IMR-90 (cell line): ENCODE measurements at regions not wholly inside any gene's neighbourhood (a gene's known extent, or its start where the extent isn't known, plus 50 kb on each side); places are given as distances from the start of the nearest gene placed in this dataset.

ENCODE experiments used
- ATAC-seq: fragments of 200-7000 bp; cut with Tn5 transposase; 2 replicates; pipeline ENCODE4 v1.9.1; 2020; ENCODE audit warnings: low read depth, mild to moderate bottlenecking, moderate library complexity
- BruUV-seq: library from RNA; stranded (reverse); fragments of 400-500 nt; replicated peaks from 2 replicates; lab custom pipeline; 2021; lab: Mats Ljungman, UMichigan
- CTCF ChIA-PET: fragments of 300-600 bp; formaldehyde crosslinking; extraction: SDS; loops from one replicate; lab custom pipeline; 2021; ENCODE audit warnings: antibody characterized with exemption; lab: Yijun Ruan, JAX
- POLR2A ChIA-PET: fragments of 300-600 bp; sonication (Branson Sonifier 250); formaldehyde crosslinking; loops from one replicate; lab custom pipeline; 2022; ENCODE audit warnings: antibody characterized with exemption; ENCODE audit not compliant: unreplicated experiment; lab: Charles Lee
- DNase-seq: peaks from one replicate; pipeline ENCODE4 v3.0.0; 2013
- H2AFZ ChIP-seq: replicated peaks from 2 replicates; pipeline ENCODE3; 2013; ENCODE audit warnings: low read length, mild to moderate bottlenecking; ENCODE audit not compliant: poor library complexity
- H2AK5ac ChIP-seq: 2 replicates; pipeline ENCODE4 v1.6.1; 2013; ENCODE audit warnings: low read depth, low read length, inconsistent platforms
- H2AK9ac ChIP-seq: replicated peaks from 2 replicates; pipeline ENCODE3; 2013; ENCODE audit warnings: mild to moderate bottlenecking, low read depth, low read length, moderate library complexity; ENCODE audit not compliant: poor library complexity
- H2BK120ac ChIP-seq: 2 replicates; pipeline ENCODE4 v1.6.1; 2013; ENCODE audit warnings: low read depth, low read length, inconsistent platforms
- H2BK15ac ChIP-seq: 3 replicates; pipeline ENCODE4 v1.6.1; 2013; ENCODE audit warnings: low read depth, low read length, inconsistent platforms
- H2BK20ac ChIP-seq: 2 replicates; pipeline ENCODE4 v1.6.1; 2013; ENCODE audit warnings: low read depth, mild to moderate bottlenecking, inconsistent platforms, low read length, moderate library complexity
- H2BK5ac ChIP-seq: 2 replicates; pipeline ENCODE4 v1.6.1; 2013; ENCODE audit warnings: mild to moderate bottlenecking, low read depth, low read length, inconsistent platforms; ENCODE audit not compliant: poor library complexity, severe bottlenecking
- H3K14ac ChIP-seq: replicated peaks from 2 replicates; pipeline ENCODE4 v1.6.1; 2013; ENCODE audit warnings: low read depth, low read length, inconsistent platforms
- H3K18ac ChIP-seq: 2 replicates; pipeline ENCODE4 v1.6.1; 2013; ENCODE audit warnings: low read depth, low read length, control low read depth
- H3K23ac ChIP-seq: 2 replicates; pipeline ENCODE4 v1.6.1; 2013; ENCODE audit warnings: low read depth, low read length, inconsistent platforms
- H3K27ac ChIP-seq: 2 replicates; pipeline ENCODE4 v1.5.1; 2013; ENCODE audit warnings: mild to moderate bottlenecking, control low read depth, low read length; ENCODE audit not compliant: insufficient read depth
- H3K27me3 ChIP-seq: 2 replicates; pipeline ENCODE4 v1.6.1; 2013; ENCODE audit warnings: low read length; ENCODE audit not compliant: control insufficient read depth, insufficient read depth
- H3K36me3 ChIP-seq: 2 replicates; pipeline ENCODE4 v1.6.1; 2013; ENCODE audit warnings: low read length, mixed read lengths; ENCODE audit not compliant: control insufficient read depth, insufficient read depth
- H3K4ac ChIP-seq: 2 replicates; pipeline ENCODE4 v1.6.1; 2013; ENCODE audit warnings: low read depth, low read length, inconsistent platforms
- H3K4me1 ChIP-seq: 2 replicates; pipeline ENCODE4 v1.6.1; 2013; ENCODE audit warnings: low read length, mixed read lengths; ENCODE audit not compliant: control insufficient read depth, insufficient read depth
- H3K4me2 ChIP-seq: 2 replicates; pipeline ENCODE4 v1.6.1; 2013; ENCODE audit warnings: low read depth, mild to moderate bottlenecking, control low read depth, low read length, moderate library complexity
- H3K4me3 ChIP-seq: 2 replicates; pipeline ENCODE4 v1.5.1; 2013; ENCODE audit warnings: low read depth, mild to moderate bottlenecking, control low read depth, low read length, moderate library complexity; ENCODE audit not compliant: insufficient read depth
- H3K56ac ChIP-seq: 2 replicates; pipeline ENCODE4 v1.6.1; 2013; ENCODE audit warnings: low read length, inconsistent platforms; ENCODE audit not compliant: insufficient read depth; ENCODE audit errors: extremely low read depth
- H3K79me1 ChIP-seq, 2 experiments: 2 replicates each; pipeline ENCODE4 v1.6.1; 2013; ENCODE audit warnings: low read length in 2 of 2, inconsistent platforms in 1 of 2, low read depth in 1 of 2
- H3K9ac ChIP-seq: 2 replicates; pipeline ENCODE4 v1.6.1; 2013; ENCODE audit warnings: low read depth, low read length, control low read depth
- H3K9me1 ChIP-seq: 2 replicates; pipeline ENCODE4 v1.6.1; 2013; ENCODE audit warnings: low read length, inconsistent platforms; ENCODE audit not compliant: insufficient read depth
- H3K9me3 ChIP-seq: 2 replicates; pipeline ENCODE4 v1.6.1; 2013; ENCODE audit warnings: low read length; ENCODE audit not compliant: control insufficient read depth, insufficient read depth
- H4K20me1 ChIP-seq: 2 replicates; pipeline ENCODE4 v1.6.1; 2013; ENCODE audit warnings: low read length, inconsistent platforms; ENCODE audit not compliant: insufficient read depth
- H4K5ac ChIP-seq: 2 replicates; pipeline ENCODE4 v1.6.1; 2013; ENCODE audit warnings: mild to moderate bottlenecking, low read depth, low read length, control low read depth
- H4K8ac ChIP-seq, 2 experiments: 2 replicates each; pipeline ENCODE4 v1.6.1; 2013; ENCODE audit warnings: low read depth in 2 of 2, low read length in 2 of 2, control low read depth in 1 of 2, inconsistent platforms in 1 of 2
- H4K91ac ChIP-seq: 2 replicates; pipeline ENCODE4 v1.6.1; 2013; ENCODE audit warnings: low read depth, low read length, inconsistent platforms; ENCODE audit not compliant: insufficient read depth
- BHLHE40 ChIP-seq: fragments of 150-350 bp; IDR thresholded peaks from 2 replicates; pipeline ENCODE4 v1.6.1; 2016; ENCODE audit warnings: mild to moderate bottlenecking, low read depth, low read length
- CEBPB ChIP-seq: IDR thresholded peaks from 2 replicates; pipeline ENCODE4 v1.6.1; 2012; ENCODE audit warnings: low read depth, low read length, improper control_type of control experiment
- CHD1 ChIP-seq: IDR thresholded peaks from 2 replicates; pipeline ENCODE4 v1.6.1; 2012; ENCODE audit warnings: low read depth, low read length, improper control_type of control experiment
- FOS ChIP-seq: fragments of 150-350 bp; IDR thresholded peaks from 2 replicates; pipeline ENCODE4 v1.6.1; 2016; ENCODE audit warnings: low read depth, low read length
- MAFK ChIP-seq: IDR thresholded peaks from 2 replicates; pipeline ENCODE4 v1.6.1; 2012; ENCODE audit warnings: low read depth, low read length, improper control_type of control experiment
- MAZ ChIP-seq: IDR thresholded peaks from 2 replicates; pipeline ENCODE4 v1.6.1; 2012; ENCODE audit warnings: low read depth, mild to moderate bottlenecking, low read length, improper control_type of control experiment, moderate library complexity, borderline replicate concordance
- MXI1 ChIP-seq: IDR thresholded peaks from 2 replicates; pipeline ENCODE4 v1.6.1; 2012; ENCODE audit warnings: low read depth, mild to moderate bottlenecking, low read length, moderate library complexity, borderline replicate concordance
- NFE2L2 ChIP-seq: fragments of 150-350 bp; IDR thresholded peaks from 2 replicates; pipeline ENCODE4 v1.6.1; 2016; ENCODE audit warnings: low read depth, mild to moderate bottlenecking, low read length
- POLR2A ChIP-seq: IDR thresholded peaks from 2 replicates; pipeline ENCODE4 v1.6.1; 2012; ENCODE audit warnings: mild to moderate bottlenecking, low read depth, low read length
- RAD21 ChIP-seq: IDR thresholded peaks from 2 replicates; pipeline ENCODE4 v1.6.1; 2012; ENCODE audit warnings: low read length, improper control_type of control experiment
- RCOR1 ChIP-seq: IDR thresholded peaks from 2 replicates; pipeline ENCODE4 v1.6.1; 2012; ENCODE audit warnings: mild to moderate bottlenecking, low read length, improper control_type of control experiment; ENCODE audit not compliant: insufficient replicate concordance
- RFX5 ChIP-seq: IDR thresholded peaks from 2 replicates; pipeline ENCODE4 v1.8.0; 2012; ENCODE audit warnings: low read depth, mild to moderate bottlenecking, low read length, moderate library complexity
- SMC3 ChIP-seq: fragments of 150-350 bp; IDR thresholded peaks from 2 replicates; pipeline ENCODE4 v1.6.1; 2016; ENCODE audit warnings: low read depth, mild to moderate bottlenecking, antibody characterized with exemption, low read length, moderate library complexity
- dilution Hi-C: fragments of 300-500 bp; cut with HindIII; formaldehyde crosslinking; loops from one replicate; pipeline ENCODE4 v1.14.3; 2018; ENCODE audit warnings: low sequenced_read_pairs; ENCODE audit not compliant: unreplicated experiment
- in situ Hi-C: fragments of 300-500 bp; cut with MboI; formaldehyde crosslinking; loops from 3 replicates; pipeline ENCODE4 v1.14.3; 2019; ENCODE audit warnings: low sequenced_read_pairs, inconsistent platforms, mixed read lengths
- intact Hi-C: fragments of 100-400 bp; cut with micrococcal nuclease; formaldehyde crosslinking; loops from 2 replicates; pipeline ENCODE4 v1.10.0; 2022
- TF ChIP-seq, protein P1 (sequence below): fragments of 150-350 bp; IDR thresholded peaks from 2 replicates; pipeline ENCODE4 v1.6.1; 2016; ENCODE audit warnings: low read depth, mild to moderate bottlenecking, low read length, moderate library complexity, borderline replicate concordance
- TF ChIP-seq, protein P2 (sequence below): conservative IDR thresholded peaks from 2 replicates; pipeline ENCODE4 v1.5.1; 2012; ENCODE audit warnings: mild to moderate bottlenecking, low read depth, low read length, improper control_type of control experiment
- TF ChIP-seq, protein P3 (sequence below): fragments of 150-350 bp; IDR thresholded peaks from 2 replicates; pipeline ENCODE4 v1.6.1; 2017; ENCODE audit warnings: mild to moderate bottlenecking, antibody characterized with exemption, low read length, low read depth

DNA sequence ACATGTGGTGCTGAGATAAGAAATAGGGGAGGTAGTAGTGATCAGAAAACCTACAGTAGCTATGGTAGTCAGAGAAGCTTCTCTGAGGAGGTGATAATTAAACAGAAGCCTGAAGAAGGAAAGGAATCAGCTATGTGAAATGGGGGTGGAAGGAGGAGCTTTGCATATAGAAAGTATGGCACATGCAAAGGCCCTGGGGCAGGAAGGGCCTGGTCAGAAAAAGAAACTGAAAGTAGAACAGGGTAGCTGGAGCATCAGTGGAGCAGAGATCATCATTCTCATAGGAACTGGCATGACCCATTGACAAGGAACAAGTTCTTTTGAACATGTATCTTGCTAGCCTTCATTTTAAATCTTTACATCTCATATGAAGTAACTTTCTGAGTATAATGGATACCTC is 80.7 kb upstream of the ADRA1B start:
- DNase-seq = no peak
- dilution Hi-C loops (no loop called here), in situ Hi-C loops (no loop called here), intact Hi-C loops (no loop called here)
- H2AK5ac ChIP-seq = no peak overlapping the region
- no peak overlapping the region for H2BK15ac ChIP-seq
- ATAC-seq = no peak
- H4K8ac ChIP-seq = no peak overlapping the region
- H4K5ac ChIP-seq = no peak overlapping the region
- H2AK9ac ChIP-seq = no peak overlapping the region
- no peak overlapping the region for H3K14ac ChIP-seq
- POLR2A ChIA-PET = no interaction called here
- no peak for TF ChIP-seq RCOR1
- no peak for TF ChIP-seq SMC3
- TF ChIP-seq RFX5 = no peak
- TF ChIP-seq POLR2A = no peak
- TF ChIP-seq FOS = no peak
- TF ChIP-seq RAD21 = no peak
- no peak for TF ChIP-seq CHD1
- no peak for TF ChIP-seq MAZ
- TF ChIP-seq CEBPB = no peak
- TF ChIP-seq BHLHE40 = no peak
- TF ChIP-seq, protein P1, sequence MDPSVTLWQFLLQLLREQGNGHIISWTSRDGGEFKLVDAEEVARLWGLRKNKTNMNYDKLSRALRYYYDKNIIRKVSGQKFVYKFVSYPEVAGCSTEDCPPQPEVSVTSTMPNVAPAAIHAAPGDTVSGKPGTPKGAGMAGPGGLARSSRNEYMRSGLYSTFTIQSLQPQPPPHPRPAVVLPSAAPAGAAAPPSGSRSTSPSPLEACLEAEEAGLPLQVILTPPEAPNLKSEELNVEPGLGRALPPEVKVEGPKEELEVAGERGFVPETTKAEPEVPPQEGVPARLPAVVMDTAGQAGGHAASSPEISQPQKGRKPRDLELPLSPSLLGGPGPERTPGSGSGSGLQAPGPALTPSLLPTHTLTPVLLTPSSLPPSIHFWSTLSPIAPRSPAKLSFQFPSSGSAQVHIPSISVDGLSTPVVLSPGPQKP = no peak
- TF ChIP-seq, protein P2, sequence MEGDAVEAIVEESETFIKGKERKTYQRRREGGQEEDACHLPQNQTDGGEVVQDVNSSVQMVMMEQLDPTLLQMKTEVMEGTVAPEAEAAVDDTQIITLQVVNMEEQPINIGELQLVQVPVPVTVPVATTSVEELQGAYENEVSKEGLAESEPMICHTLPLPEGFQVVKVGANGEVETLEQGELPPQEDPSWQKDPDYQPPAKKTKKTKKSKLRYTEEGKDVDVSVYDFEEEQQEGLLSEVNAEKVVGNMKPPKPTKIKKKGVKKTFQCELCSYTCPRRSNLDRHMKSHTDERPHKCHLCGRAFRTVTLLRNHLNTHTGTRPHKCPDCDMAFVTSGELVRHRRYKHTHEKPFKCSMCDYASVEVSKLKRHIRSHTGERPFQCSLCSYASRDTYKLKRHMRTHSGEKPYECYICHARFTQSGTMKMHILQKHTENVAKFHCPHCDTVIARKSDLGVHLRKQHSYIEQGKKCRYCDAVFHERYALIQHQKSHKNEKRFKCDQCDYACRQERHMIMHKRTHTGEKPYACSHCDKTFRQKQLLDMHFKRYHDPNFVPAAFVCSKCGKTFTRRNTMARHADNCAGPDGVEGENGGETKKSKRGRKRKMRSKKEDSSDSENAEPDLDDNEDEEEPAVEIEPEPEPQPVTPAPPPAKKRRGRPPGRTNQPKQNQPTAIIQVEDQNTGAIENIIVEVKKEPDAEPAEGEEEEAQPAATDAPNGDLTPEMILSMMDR = no peak
- TF ChIP-seq MXI1 = no peak
- no peak for TF ChIP-seq MAFK
- TF ChIP-seq NFE2L2 = no peak
- TF ChIP-seq, protein P3, sequence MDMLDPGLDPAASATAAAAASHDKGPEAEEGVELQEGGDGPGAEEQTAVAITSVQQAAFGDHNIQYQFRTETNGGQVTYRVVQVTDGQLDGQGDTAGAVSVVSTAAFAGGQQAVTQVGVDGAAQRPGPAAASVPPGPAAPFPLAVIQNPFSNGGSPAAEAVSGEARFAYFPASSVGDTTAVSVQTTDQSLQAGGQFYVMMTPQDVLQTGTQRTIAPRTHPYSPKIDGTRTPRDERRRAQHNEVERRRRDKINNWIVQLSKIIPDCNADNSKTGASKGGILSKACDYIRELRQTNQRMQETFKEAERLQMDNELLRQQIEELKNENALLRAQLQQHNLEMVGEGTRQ = no peak
- no peak overlapping the region for H3K4me3 ChIP-seq
- no TSS peak for BruUV-seq
- H3K4me2 ChIP-seq = no peak overlapping the region
- no peaks in the 10 kb centered on the region for H3K4me1 ChIP-seq
- no peak overlapping the region for H3K4ac ChIP-seq
- H3K27ac ChIP-seq = no peak overlapping the region
- CTCF ChIA-PET = no interaction called here
- no peaks in the 10 kb centered on the region for H4K20me1 ChIP-seq
- no peak overlapping the region for H4K91ac ChIP-seq
- H3K27me3 ChIP-seq = peaks cover 14% of the 10 kb centered on the region
- no peak overlapping the region for H2BK120ac ChIP-seq
- no peak overlapping the region for H3K23ac ChIP-seq
- no peak overlapping the region for H2BK5ac ChIP-seq
- no peak overlapping the region for H2AFZ ChIP-seq
- no peak overlapping the region for H3K56ac ChIP-seq
- no peak overlapping the region for H3K9ac ChIP-seq
- H3K36me3 ChIP-seq = no peaks in the 10 kb centered on the region
- no peak overlapping the region for H3K18ac ChIP-seq
- H2BK20ac ChIP-seq = no peak overlapping the region
- no peaks in the 10 kb centered on the region for H3K9me1 ChIP-seq
- H3K9me3 ChIP-seq = no peaks in the 10 kb centered on the region
- H3K79me1 ChIP-seq = no peaks in the 10 kb centered on the region
